ENCODE measurements at regions not wholly inside any gene's neighbourhood (a gene's known extent, or its start where the extent isn't known, plus 50 kb on each side); places are given as distances from the start of the nearest gene placed in this dataset.

GRCh38 chr14:54331516-54331915 lies 65.3 kb upstream of the CDKN3 start:
- no peak for TF ChIP-seq POLR2A (IDR thresholded peaks at IDR 0.05)
- no peak for TF ChIP-seq CTCF (IDR thresholded peaks at IDR 0.05)
- no peak for TF ChIP-seq POLR2AphosphoS5 (IDR thresholded peaks at IDR 0.05)
